Chondrocyte (in vitro differentiated cells): ENCODE measurements at regions not wholly inside any gene's neighbourhood (a gene's known extent, or its start where the extent isn't known, plus 50 kb on each side); places are given as distances from the start of the nearest gene placed in this dataset.

Experiments
- DNase-seq: peaks from one replicate; pipeline ENCODE4 v3.0.0; 2021; ENCODE audit warnings: mixed read lengths, low spot score
- H3K27ac Mint-ChIP-seq: one replicate; pipeline ENCODE4 v1.8.0; 2021; ENCODE audit warnings: mild to moderate bottlenecking, moderate library complexity, mixed read lengths; ENCODE audit not compliant: unreplicated experiment
- H3K27me3 Mint-ChIP-seq: 2 replicates; pipeline ENCODE4 v1.8.0; 2021; ENCODE audit warnings: low read depth, mixed read lengths
- H3K36me3 Mint-ChIP-seq: 2 replicates; pipeline ENCODE4 v1.8.0; 2021; ENCODE audit warnings: low read depth, mixed read lengths
- H3K4me1 Mint-ChIP-seq: 2 replicates; pipeline ENCODE4 v1.8.0; 2021; ENCODE audit warnings: low read depth, mild to moderate bottlenecking, mixed read lengths
- H3K4me3 Mint-ChIP-seq: one replicate; pipeline ENCODE4 v1.8.0; 2021; ENCODE audit warnings: mild to moderate bottlenecking, moderate library complexity, mixed read lengths; ENCODE audit not compliant: unreplicated experiment
- H3K9me3 Mint-ChIP-seq: 2 replicates; pipeline ENCODE4 v1.8.0; 2021; ENCODE audit warnings: low read depth, mixed read lengths
- CTCF ChIP-seq: fragments of 200-600 bp; sonication (generic); IDR thresholded peaks from 2 replicates; pipeline ENCODE4 v1.5.0; 2021; ENCODE audit warnings: antibody characterized with exemption, mild to moderate bottlenecking, moderate library complexity

GRCh38 chrX:63993936-63994335 lies 208.9 kb upstream of the ARHGEF9 start:
- TF ChIP-seq CTCF, result no peak
- Mint-ChIP-seq H3K27me3 (no peaks in the 10 kb centered on the region), H3K9me3 (peaks cover 9% of the 10 kb centered on the region), H3K27ac (no peak overlapping the region), H3K4me3 (no peak overlapping the region), H3K36me3 (no peaks in the 10 kb centered on the region), H3K4me1 (no peaks in the 10 kb centered on the region)
- DNase-seq, result no peak

- DNase-seq, result no peak
- TF ChIP-seq CTCF, result no peak
- Mint-ChIP-seq H3K9me3 (peaks cover 27% of the 10 kb centered on the region), H3K4me1 (no peaks in the 10 kb centered on the region), H3K27me3 (no peaks in the 10 kb centered on the region), H3K36me3 (no peaks in the 10 kb centered on the region), H3K27ac (no peak overlapping the region), H3K4me3 (no peak overlapping the region)
Measured at GRCh38 chrX:63985906-63986305, 200.9 kb upstream of the ARHGEF9 start.

- no peaks in the 10 kb centered on the region for H3K27me3 Mint-ChIP-seq
- no peaks in the 10 kb centered on the region for H3K36me3 Mint-ChIP-seq
- H3K9me3 Mint-ChIP-seq, result peaks cover 35% of the 10 kb centered on the region
- TF ChIP-seq CTCF, result no peak
- no peak for DNase-seq
- no peaks in the 10 kb centered on the region for H3K4me1 Mint-ChIP-seq
- H3K4me3 Mint-ChIP-seq, result no peak overlapping the region
- H3K27ac Mint-ChIP-seq, result no peak overlapping the region
Measured at GRCh38 chrX:63979480-63979879, 194.5 kb upstream of the ARHGEF9 start.

GRCh38 chrX:63967551-63967950 lies 182.5 kb upstream of the ARHGEF9 start:
- Mint-ChIP-seq H3K27me3 (no peaks in the 10 kb centered on the region), H3K4me3 (no peak overlapping the region), H3K9me3 (peaks cover 14% of the 10 kb centered on the region), H3K36me3 (no peaks in the 10 kb centered on the region), H3K4me1 (peaks cover 15% of the 10 kb centered on the region), H3K27ac (no peak overlapping the region)
- no peak for DNase-seq
- TF ChIP-seq CTCF, result no peak

- Mint-ChIP-seq H3K27me3 (no peaks in the 10 kb centered on the region), H3K36me3 (no peaks in the 10 kb centered on the region), H3K4me1 (peaks cover 20% of the 10 kb centered on the region), H3K4me3 (no peak overlapping the region), H3K27ac (no peak overlapping the region), H3K9me3 (peaks cover 18% of the 10 kb centered on the region)
- no peak for DNase-seq
- TF ChIP-seq CTCF, result no peak
Measured at GRCh38 chrX:63963095-63963784, 178.2 kb upstream of the ARHGEF9 start.
